Astrocyte (in vitro differentiated cells and primary cell): ENCODE measurements at regions not wholly inside any gene's neighbourhood (a gene's known extent, or its start where the extent isn't known, plus 50 kb on each side); places are given as distances from the start of the nearest gene placed in this dataset.

Experiments used
- EZH2 ChIP-seq: IDR thresholded peaks from 2 replicates; pipeline ENCODE4 v1.6.1; 2012; ENCODE audit warnings: mild to moderate bottlenecking, low read length, inconsistent platforms; ENCODE audit not compliant: insufficient read depth
- TF ChIP-seq, protein P1 (sequence below): IDR thresholded peaks from 2 replicates; pipeline ENCODE4 v1.5.1; 2011; ENCODE audit warnings: low read depth, mild to moderate bottlenecking, inconsistent platforms, low read length, moderate library complexity; ENCODE audit not compliant: insufficient read depth

DNA sequence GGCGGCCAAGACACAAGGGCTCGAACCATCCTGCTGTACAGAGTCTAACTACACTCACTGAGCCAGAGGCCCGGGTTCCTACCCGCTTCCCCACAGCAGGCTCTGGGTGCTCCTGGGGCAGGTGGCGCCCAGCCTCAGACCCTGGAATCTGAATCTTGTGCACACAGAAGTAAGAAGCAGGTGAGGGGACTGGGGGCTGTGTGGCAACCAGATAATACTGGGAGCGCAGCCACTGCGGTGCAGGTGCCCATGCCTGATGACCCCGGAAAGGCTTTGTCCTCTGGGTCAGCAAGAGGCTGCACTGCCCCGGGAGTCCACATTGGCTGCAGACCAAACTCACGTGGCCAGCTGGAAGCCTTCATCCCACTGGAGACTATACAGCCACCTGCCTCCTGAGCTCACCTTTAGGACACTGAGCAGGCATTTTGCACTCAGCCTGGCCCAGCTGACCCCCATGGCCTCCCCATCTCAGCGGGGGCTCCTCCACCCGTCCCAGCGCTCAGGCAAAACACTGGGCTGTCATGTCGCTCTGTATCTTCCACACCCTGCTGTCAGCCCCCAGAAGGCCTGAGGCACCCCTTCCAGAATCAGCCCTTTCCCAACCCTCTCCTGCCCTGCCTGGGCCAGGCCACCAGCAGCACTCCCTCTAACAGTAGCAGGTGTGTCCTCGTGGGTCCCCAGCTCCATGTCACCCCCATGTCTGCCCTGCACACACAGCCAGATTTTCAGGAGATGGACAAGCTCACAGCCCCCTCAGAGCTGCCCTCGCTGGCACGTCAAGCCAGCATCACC, 101.0 kb upstream of the IQSEC1 start:
- TF ChIP-seq, protein P1, sequence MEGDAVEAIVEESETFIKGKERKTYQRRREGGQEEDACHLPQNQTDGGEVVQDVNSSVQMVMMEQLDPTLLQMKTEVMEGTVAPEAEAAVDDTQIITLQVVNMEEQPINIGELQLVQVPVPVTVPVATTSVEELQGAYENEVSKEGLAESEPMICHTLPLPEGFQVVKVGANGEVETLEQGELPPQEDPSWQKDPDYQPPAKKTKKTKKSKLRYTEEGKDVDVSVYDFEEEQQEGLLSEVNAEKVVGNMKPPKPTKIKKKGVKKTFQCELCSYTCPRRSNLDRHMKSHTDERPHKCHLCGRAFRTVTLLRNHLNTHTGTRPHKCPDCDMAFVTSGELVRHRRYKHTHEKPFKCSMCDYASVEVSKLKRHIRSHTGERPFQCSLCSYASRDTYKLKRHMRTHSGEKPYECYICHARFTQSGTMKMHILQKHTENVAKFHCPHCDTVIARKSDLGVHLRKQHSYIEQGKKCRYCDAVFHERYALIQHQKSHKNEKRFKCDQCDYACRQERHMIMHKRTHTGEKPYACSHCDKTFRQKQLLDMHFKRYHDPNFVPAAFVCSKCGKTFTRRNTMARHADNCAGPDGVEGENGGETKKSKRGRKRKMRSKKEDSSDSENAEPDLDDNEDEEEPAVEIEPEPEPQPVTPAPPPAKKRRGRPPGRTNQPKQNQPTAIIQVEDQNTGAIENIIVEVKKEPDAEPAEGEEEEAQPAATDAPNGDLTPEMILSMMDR, result no peak
- no peak for TF ChIP-seq EZH2
